HepG2 (cell line): ENCODE measurements at regions not wholly inside any gene's neighbourhood (a gene's known extent, or its start where the extent isn't known, plus 50 kb on each side); places are given as distances from the start of the nearest gene placed in this dataset.

Experiments
- AKAP8 ChIP-seq: sonication (generic); formaldehyde crosslinking; IDR thresholded peaks from 2 replicates; pipeline ENCODE4 v1.5.1; 2020; ENCODE audit warnings: mild to moderate bottlenecking, missing genetic modification reagents
- BATF2 ChIP-seq: sonication (generic); formaldehyde crosslinking; IDR thresholded peaks from 2 replicates; pipeline ENCODE4 v1.8.0; 2022; ENCODE audit warnings: mild to moderate bottlenecking, missing genetic modification reagents, moderate library complexity
- ERF ChIP-seq: IDR thresholded peaks from 2 replicates; pipeline ENCODE4 v1.6.1; 2018; ENCODE audit warnings: missing biosample characterization, missing genetic modification reagents
- FOXK2 ChIP-seq: fragments of 450-650 bp; IDR thresholded peaks from 2 replicates; pipeline ENCODE4 v1.6.1; 2016
- HNF4A ChIP-seq: sonication (generic); formaldehyde crosslinking; IDR thresholded peaks from 2 replicates; pipeline ENCODE4 v1.4.0; 2020; ENCODE audit warnings: missing genetic modification reagents
- MIXL1 ChIP-seq: IDR thresholded peaks from 2 replicates; pipeline ENCODE4 v1.6.1; 2016
- MYNN ChIP-seq: sonication (generic); formaldehyde crosslinking; IDR thresholded peaks from 2 replicates; pipeline ENCODE4 v1.4.0; 2020; ENCODE audit warnings: mild to moderate bottlenecking, low read depth, missing genetic modification reagents
- PLSCR1 ChIP-seq: sonication (generic); formaldehyde crosslinking; IDR thresholded peaks from 2 replicates; pipeline ENCODE4 v1.5.0; 2020; ENCODE audit warnings: missing genetic modification reagents, mild to moderate bottlenecking, borderline replicate concordance
- RAD21 ChIP-seq: fragments of 450-650 bp; formaldehyde crosslinking; IDR thresholded peaks from 2 replicates; pipeline ENCODE4 v1.5.0; 2020; ENCODE audit warnings: mild to moderate bottlenecking
- RBM22 ChIP-seq: fragments of 200-400 bp; formaldehyde crosslinking; optimal IDR thresholded peaks from 2 replicates; pipeline ENCODE3; 2017; ENCODE audit warnings: mild to moderate bottlenecking, low read length, moderate library complexity
- RELA ChIP-seq: sonication (generic); formaldehyde crosslinking; IDR thresholded peaks from 2 replicates; pipeline ENCODE4 v1.4.0; 2020; ENCODE audit warnings: missing genetic modification reagents
- RNF2 ChIP-seq: fragments of 450-650 bp; conservative IDR thresholded peaks from 2 replicates; pipeline ENCODE4 v1.6.1; 2016; ENCODE audit warnings: low read depth
- XRCC5 ChIP-seq: fragments of 200-400 bp; formaldehyde crosslinking; optimal IDR thresholded peaks from 2 replicates; pipeline ENCODE3; 2017; ENCODE audit warnings: mild to moderate bottlenecking, low read length
- ZNF143 ChIP-seq: sonication (generic); formaldehyde crosslinking; IDR thresholded peaks from 2 replicates; pipeline ENCODE4 v1.4.0; 2020; ENCODE audit warnings: missing genetic modification reagents
- ZNF207 ChIP-seq: fragments of 450-650 bp; IDR thresholded peaks from 2 replicates; pipeline ENCODE4 v1.6.1; 2016; ENCODE audit warnings: antibody characterized with exemption, borderline replicate concordance
- ZNF263 ChIP-seq: sonication (generic); formaldehyde crosslinking; IDR thresholded peaks from 2 replicates; pipeline ENCODE4 v1.4.0; 2020; ENCODE audit warnings: missing genetic modification reagents
- ZNF317 ChIP-seq: sonication (generic); formaldehyde crosslinking; IDR thresholded peaks from 2 replicates; pipeline ENCODE4 v1.5.0; 2020; ENCODE audit warnings: mild to moderate bottlenecking, missing genetic modification reagents
- ZNF337 ChIP-seq: sonication (generic); formaldehyde crosslinking; IDR thresholded peaks from 2 replicates; pipeline ENCODE4 v1.5.1; 2020; ENCODE audit warnings: missing genetic modification reagents, low read depth, mild to moderate bottlenecking, borderline replicate concordance
- ZNF572 ChIP-seq: sonication (generic); formaldehyde crosslinking; IDR thresholded peaks from 2 replicates; pipeline ENCODE4 v1.5.1; 2020; ENCODE audit warnings: mild to moderate bottlenecking, missing genetic modification reagents
- ZNF660 ChIP-seq: sonication (generic); formaldehyde crosslinking; IDR thresholded peaks from 2 replicates; pipeline ENCODE4 v1.5.1; 2020; ENCODE audit warnings: mild to moderate bottlenecking, low read depth, missing genetic modification reagents, borderline replicate concordance
- ZNF670 ChIP-seq: sonication (generic); formaldehyde crosslinking; IDR thresholded peaks from 2 replicates; pipeline ENCODE4 v1.8.0; 2022; ENCODE audit warnings: mild to moderate bottlenecking, missing genetic modification reagents, borderline replicate concordance
- ZNF816 ChIP-seq: sonication (generic); formaldehyde crosslinking; IDR thresholded peaks from 2 replicates; pipeline ENCODE4 v1.8.0; 2022; ENCODE audit warnings: missing genetic modification reagents, mild to moderate bottlenecking, borderline replicate concordance
- TF ChIP-seq, protein P1 (sequence below): sonication (generic); formaldehyde crosslinking; IDR thresholded peaks from 2 replicates; pipeline ENCODE4 v1.4.0; 2020; ENCODE audit warnings: missing genetic modification reagents
- TF ChIP-seq, protein P2 (sequence below): sonication (generic); formaldehyde crosslinking; IDR thresholded peaks from 2 replicates; pipeline ENCODE4 v1.5.0; 2020; ENCODE audit warnings: mild to moderate bottlenecking, missing genetic modification reagents

GRCh38 chr9:129343424-129344375, 165.6 kb upstream of the IER5L start (continued):
- TF ChIP-seq ZNF337 (CRISPR knock-in tag), result peak; percentile 77; the same call in 1 of the 2 replicates
- peak; percentile 68 for TF ChIP-seq RNF2
- TF ChIP-seq RELA (CRISPR knock-in tag), result no peak; the same call in 1 of the 2 replicates
- peak; percentile 88 for TF ChIP-seq HNF4A (CRISPR knock-in tag)
- TF ChIP-seq ZNF207, result no peak
- TF ChIP-seq PLSCR1 (CRISPR knock-in tag), result peak; percentile 89; the same call in 1 of the 2 replicates
- no peak for TF ChIP-seq BATF2 (CRISPR knock-in tag)
- TF ChIP-seq ZNF670, result peak; percentile 99
- TF ChIP-seq ZNF572 (CRISPR knock-in tag), result peak; percentile 51; the same call in 1 of the 2 replicates
- peak; percentile 78; the same call in 1 of the 2 replicates for TF ChIP-seq MIXL1 (CRISPR knock-in tag)
- peak; percentile 92 for TF ChIP-seq XRCC5
- TF ChIP-seq ZNF317 (CRISPR knock-in tag), result peak; percentile 94
- TF ChIP-seq, protein P1, sequence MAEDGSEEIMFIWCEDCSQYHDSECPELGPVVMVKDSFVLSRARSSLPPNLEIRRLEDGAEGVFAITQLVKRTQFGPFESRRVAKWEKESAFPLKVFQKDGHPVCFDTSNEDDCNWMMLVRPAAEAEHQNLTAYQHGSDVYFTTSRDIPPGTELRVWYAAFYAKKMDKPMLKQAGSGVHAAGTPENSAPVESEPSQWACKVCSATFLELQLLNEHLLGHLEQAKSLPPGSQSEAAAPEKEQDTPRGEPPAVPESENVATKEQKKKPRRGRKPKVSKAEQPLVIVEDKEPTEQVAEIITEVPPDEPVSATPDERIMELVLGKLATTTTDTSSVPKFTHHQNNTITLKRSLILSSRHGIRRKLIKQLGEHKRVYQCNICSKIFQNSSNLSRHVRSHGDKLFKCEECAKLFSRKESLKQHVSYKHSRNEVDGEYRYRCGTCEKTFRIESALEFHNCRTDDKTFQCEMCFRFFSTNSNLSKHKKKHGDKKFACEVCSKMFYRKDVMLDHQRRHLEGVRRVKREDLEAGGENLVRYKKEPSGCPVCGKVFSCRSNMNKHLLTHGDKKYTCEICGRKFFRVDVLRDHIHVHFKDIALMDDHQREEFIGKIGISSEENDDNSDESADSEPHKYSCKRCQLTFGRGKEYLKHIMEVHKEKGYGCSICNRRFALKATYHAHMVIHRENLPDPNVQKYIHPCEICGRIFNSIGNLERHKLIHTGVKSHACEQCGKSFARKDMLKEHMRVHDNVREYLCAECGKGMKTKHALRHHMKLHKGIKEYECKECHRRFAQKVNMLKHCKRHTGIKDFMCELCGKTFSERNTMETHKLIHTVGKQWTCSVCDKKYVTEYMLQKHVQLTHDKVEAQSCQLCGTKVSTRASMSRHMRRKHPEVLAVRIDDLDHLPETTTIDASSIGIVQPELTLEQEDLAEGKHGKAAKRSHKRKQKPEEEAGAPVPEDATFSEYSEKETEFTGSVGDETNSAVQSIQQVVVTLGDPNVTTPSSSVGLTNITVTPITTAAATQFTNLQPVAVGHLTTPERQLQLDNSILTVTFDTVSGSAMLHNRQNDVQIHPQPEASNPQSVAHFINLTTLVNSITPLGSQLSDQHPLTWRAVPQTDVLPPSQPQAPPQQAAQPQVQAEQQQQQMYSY (CRISPR knock-in tag), result no peak
- TF ChIP-seq, protein P2, sequence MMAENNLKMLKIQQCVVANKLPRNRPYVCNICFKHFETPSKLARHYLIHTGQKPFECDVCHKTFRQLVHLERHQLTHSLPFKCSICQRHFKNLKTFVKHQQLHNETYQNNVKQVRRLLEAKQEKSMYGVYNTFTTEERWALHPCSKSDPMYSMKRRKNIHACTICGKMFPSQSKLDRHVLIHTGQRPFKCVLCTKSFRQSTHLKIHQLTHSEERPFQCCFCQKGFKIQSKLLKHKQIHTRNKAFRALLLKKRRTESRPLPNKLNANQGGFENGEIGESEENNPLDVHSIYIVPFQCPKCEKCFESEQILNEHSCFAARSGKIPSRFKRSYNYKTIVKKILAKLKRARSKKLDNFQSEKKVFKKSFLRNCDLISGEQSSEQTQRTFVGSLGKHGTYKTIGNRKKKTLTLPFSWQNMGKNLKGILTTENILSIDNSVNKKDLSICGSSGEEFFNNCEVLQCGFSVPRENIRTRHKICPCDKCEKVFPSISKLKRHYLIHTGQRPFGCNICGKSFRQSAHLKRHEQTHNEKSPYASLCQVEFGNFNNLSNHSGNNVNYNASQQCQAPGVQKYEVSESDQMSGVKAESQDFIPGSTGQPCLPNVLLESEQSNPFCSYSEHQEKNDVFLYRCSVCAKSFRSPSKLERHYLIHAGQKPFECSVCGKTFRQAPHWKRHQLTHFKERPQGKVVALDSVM (CRISPR knock-in tag), result peak; percentile 97
- peak; percentile 93 for TF ChIP-seq ZNF263
- no peak for TF ChIP-seq ZNF143 (CRISPR knock-in tag)
- peak; percentile 93 for TF ChIP-seq AKAP8 (CRISPR knock-in tag)
- peak; percentile 98 for TF ChIP-seq ERF (CRISPR knock-in tag)
- peak; percentile 89; the same call in 1 of the 2 replicates for TF ChIP-seq ZNF816 (CRISPR knock-in tag)
- no peak for TF ChIP-seq MYNN (CRISPR knock-in tag)
- TF ChIP-seq RBM22, result no peak
- TF ChIP-seq RAD21, result peak; percentile 64; the same call in 1 of the 2 replicates
- TF ChIP-seq ZNF660 (CRISPR knock-in tag), result peak; percentile 78; the same call in 1 of the 2 replicates
- TF ChIP-seq FOXK2, result peak; percentile 68; the same call in 1 of the 2 replicates
